ENCODE measurements at regions not wholly inside any gene's neighbourhood (a gene's known extent, or its start where the extent isn't known, plus 50 kb on each side); places are given as distances from the start of the nearest gene placed in this dataset.

DNA sequence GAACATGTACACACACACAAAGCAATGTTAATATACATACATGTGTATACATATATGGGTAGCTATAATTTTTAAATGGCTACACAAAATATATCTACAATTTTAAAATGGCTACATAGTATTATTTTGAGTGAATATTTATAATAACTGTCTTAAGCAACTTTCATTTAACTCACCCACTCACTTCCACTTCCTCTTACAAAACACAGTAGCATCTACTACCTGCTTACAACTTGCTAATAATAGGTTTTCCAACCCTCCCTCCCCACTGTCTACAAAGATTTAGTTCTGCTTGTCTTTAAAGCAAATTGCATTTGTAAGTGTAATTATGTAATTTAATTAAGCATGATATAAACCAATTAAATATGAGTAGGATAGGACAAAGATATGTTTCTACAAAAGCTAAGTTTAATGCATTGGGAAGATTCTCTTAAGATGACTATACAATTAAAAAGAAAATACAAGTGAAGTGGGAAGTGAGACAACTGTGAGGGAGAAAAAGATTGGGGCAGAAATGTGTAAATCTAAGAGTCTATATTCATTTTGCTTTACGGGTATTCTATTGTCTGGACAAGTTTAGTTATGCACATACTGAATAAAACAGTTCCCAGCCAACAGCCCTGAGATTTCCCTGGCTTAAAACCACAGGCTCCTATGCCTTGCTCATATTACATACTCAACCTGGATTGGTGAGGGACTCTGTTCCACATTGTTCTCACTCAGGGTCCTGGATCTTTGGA, 583.1 kb downstream of the EFNB2 start:
- DNase-seq (ENCODE audit: low read depth in 2 of 2), result no peak

DNA sequence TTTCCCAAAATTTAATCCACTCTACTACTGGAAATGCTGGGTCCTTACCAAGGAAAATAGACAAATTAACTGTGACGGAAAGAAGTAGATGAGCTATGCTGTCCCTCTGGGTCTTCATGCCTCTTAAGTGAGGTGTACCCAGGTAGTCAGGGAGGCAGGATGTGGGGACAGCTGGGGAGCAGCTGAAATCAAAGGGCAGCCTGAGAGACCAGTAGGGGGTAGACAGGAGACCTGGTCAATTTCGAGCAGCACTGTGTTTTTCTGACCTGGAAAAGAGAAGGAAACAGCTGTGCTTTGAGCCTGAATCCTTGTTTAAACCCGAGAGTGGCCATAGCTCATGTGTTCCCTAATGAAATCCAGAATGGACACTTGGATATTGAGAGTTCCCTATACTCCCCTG, 587.3 kb downstream of the EFNB2 start:
- peak in 1 of 2 donors; percentile 12 for DNase-seq (ENCODE audit: low read depth in 2 of 2)

DNA sequence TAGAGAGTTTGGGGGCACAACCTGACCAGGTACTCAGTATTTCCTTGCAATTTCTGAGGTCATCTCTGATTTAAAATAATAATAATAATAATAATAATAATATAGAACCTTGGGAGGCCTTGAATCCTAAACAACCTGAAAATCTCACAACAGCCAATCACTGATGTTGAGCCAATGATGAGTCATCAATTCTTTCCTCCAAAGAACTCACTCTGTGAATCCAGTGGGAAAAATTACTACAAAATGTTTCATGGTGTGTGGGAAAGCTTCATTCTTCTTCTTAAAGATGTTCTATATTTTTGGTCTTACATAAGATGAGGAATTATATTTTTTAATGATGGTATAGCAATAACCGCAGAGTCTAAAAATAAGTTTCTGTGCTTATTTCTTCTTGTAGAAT, 594.6 kb downstream of the EFNB2 start:
- no peak for DNase-seq (ENCODE audit: low read depth in 2 of 2)

DNA sequence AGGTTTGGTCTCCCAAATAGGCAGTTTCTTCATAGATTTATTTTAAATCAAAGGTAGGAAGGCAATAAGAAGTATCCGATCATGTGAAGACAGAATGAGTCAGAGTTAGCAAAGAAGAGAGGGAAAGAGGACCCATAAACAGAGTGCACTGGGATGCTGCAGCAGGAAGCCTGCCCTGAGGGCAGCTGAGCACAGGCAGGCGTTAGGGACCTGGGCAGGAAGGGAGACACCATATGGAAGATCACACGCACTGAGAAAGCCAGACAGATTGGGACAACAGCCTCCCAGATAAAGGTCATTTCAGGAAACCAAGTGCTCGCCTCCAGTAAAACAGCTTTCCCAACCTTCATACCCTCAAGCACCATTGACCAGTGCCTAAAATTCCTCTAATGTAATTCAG, 598.0 kb downstream of the EFNB2 start:
- DNase-seq (ENCODE audit: low read depth in 2 of 2), result no peak

DNA sequence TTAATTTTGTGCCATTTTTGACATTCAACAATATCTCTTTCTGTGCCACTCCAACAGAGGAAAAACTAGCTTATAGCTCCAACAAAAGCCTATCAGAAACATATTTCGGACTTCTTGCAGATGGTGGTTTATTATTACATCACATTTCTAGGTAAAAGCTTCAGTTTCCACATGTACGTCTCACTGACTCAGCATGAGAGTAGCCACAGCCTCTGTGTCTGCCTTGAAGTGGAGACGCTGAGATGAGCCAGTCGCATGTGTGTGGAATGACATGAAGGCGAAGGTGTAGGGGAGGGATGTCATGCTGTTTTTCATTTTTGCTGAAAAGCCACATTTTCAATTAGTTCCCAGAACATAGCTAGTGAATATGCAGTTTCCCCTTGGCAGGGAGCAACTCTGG, 598.6 kb downstream of the EFNB2 start:
- DNase-seq (ENCODE audit: low read depth in 2 of 2), result no peak

DNA sequence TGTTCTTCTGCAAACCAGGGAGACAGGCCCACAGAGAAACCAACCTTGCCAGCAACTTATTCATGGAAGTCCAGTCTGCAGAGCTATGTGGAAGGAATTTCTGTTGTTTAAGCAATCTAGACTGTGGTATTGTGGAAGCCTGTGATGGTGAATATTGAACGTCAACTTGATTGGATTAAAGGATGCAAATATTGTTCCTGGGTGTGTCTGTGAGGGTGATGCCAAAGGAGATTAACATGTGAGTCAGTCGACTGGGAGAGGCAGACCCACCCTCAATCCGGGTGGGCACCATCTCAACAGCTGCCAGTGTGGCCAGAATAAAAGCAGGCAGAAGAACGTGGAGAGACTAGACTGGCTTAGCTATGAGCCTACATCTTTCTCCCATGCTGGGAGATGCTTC, 606.0 kb downstream of the EFNB2 start:
- DNase-seq (ENCODE audit: low read depth in 2 of 2), result no peak

DNA sequence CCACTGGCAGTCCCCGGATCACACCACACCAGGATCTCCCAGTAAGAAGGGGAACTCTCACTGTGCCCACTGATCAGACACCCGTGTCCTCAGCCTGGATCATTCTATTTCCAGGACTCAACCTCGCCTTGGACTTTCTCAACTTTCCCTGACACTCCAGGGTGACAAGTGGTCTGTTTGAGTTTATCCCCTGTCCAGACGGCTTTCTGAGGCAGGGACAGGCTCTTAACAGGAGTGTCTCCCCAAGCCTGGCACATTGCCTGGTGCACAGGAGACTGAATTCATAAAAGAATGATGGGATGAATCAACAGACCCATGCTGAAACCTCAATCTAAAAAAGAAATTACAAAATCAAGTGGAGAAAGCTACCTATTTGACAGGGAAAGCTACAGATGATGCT, 606.6 kb downstream of the EFNB2 start:
- DNase-seq (ENCODE audit: low read depth in 2 of 2), result no peak

DNA sequence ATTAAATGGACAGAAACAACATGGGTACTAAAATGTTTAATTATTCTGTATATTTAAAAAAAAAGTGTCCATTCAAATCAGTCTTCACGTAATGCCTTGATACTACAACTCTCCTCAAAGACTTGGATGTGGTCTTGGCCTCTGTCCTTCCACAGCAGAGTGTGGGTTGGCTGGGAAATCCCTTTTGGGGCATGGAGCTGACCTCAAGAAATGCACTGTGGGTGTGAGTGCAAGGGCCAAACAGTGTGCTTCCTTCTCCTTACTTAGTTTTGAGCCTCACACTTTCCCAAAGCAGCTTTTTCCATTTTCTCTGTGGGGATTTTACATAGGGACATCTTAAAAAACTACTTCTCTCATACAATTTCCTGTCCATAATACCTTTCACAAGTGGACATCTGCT, 607.4 kb downstream of the EFNB2 start:
- DNase-seq (ENCODE audit: low read depth in 2 of 2), result no peak

DNA sequence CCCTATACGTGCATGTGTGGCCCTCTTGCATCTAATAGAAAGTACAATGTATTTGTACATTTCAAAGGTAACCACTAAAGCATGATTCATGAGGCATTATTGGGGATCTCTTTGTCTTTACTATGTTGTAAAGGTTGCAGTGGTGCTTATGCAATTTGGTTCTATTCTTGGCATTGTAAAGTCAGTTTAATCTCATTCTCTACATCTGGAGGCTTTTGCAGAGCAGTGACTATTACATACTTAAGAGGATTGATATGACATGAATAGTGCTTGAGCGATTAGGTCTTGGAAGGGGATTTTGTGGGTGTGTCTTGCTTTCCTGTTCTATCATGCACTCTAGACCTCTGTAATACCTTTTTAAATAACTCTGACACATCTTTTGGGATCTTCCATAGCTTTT, 610.0 kb downstream of the EFNB2 start:
- peak in 1 of 2 donors; percentile 27 for DNase-seq (ENCODE audit: low read depth in 2 of 2)

DNA sequence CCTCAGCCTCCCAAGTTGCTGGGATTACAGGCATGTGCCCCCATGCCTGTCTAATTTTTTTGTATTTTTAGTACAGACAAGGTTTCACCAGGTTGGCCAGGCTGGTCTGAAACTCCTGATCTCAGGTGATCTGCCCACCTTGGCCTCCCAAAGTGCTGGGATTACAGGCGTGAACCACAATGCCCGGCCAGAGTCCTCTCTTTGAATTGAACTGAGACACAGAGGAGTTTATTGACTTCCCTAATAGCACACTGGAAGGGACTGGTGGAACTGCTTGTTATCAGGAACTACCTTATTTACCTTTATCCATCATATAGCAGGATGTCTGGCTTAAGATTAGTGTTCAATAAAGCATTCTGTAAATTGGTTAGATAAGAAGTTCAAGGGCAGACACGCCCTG, 613.8 kb downstream of the EFNB2 start:
- DNase-seq (ENCODE audit: low read depth in 2 of 2), result no peak

DNA sequence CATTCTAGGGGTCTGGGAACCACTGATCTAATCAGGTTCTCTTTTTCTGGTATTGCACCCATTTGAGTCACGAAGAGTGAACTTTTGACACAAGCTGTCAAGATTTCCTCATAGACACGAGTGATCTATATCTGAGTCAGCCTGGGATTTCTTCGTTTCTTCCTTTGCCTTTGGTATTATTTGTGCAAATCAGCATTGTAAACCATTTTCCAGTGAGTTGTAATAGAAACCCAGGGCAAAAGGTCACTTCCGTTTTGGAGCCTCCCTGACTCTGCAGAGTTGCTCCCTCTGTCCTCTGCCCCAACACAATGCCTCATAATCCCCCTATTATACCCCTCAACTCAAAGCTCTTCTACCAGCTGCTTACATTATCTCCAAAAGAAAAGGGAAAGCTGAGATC, 615.1 kb downstream of the EFNB2 start:
- DNase-seq (ENCODE audit: low read depth in 2 of 2), result peak in 1 of 2 donors; percentile 87

DNA sequence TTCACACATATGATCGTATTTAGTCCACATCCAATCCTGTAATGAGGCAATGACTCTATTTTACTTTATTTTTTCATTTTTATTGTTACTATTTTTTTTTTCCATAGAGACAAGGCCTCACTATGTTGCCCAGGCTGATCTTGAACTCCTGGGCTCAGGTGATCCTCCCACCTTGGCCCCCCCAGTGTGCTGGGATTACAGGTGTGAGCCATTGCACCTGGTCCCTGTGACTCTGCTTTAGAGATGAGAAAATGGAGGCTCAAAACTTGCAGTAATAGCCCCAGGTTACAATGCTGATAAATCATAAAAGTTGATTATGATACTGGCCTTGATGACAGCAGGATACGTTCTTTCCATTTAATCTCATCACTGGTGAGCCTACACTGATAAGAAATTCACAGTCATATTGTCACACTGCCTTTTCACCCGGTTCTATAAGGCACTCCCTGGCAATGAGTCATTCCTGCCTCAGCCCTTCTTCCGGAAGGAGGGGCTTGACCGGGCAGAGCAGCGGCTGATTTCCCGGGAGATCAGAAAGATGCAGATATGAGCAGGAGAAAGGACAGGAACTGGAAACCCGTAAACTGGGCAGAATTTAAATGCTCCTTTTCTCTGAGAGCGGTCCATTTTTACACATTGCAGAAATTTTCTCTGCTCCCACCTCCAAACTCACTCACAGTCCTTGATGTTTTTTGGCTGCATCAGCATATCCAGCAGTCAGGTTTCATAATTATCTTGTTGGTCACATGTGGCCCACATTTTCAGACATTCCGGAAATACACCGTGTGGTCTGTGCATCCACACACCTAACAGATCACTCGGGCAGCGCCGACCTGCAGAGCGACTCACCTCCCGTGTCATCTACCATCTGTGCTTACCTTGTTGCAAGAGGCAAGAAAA, 616.4 kb downstream of the EFNB2 start:
- DNase-seq (ENCODE audit: low read depth in 2 of 2), result peak; percentile 75 to 83

DNA sequence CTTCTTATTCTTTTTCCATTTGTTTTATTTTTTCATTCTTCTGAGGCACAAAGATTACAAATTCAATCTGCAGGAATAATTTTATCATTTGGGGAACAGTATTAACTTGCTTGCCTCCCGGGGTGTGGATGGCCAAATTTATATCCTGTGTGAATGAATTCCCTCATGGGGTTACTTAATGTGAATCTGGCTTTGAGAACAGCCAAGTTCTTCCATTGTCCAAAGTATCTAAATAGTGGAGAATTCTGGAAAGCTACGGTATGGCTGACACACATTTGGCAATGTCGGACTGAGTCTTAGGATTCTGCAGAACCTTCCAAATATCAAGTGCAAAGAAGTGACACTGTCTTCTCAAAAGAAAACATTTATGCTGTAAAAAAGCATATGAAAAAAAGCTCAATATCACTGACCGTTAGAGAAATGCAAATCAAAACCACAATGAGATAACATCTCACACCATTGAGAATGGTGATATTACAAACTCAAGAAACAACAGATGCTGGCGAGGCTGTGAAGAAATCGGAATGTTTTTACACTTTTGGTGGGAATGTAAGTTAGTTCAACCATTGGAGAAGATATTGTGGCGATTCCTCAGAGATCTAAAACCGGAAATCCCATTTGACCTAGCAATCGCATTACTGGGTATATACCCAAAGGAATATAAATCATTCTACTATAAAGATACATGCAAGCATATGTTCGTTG, 620.2 kb downstream of the EFNB2 start:
- no peak for DNase-seq (ENCODE audit: low read depth in 2 of 2)

DNA sequence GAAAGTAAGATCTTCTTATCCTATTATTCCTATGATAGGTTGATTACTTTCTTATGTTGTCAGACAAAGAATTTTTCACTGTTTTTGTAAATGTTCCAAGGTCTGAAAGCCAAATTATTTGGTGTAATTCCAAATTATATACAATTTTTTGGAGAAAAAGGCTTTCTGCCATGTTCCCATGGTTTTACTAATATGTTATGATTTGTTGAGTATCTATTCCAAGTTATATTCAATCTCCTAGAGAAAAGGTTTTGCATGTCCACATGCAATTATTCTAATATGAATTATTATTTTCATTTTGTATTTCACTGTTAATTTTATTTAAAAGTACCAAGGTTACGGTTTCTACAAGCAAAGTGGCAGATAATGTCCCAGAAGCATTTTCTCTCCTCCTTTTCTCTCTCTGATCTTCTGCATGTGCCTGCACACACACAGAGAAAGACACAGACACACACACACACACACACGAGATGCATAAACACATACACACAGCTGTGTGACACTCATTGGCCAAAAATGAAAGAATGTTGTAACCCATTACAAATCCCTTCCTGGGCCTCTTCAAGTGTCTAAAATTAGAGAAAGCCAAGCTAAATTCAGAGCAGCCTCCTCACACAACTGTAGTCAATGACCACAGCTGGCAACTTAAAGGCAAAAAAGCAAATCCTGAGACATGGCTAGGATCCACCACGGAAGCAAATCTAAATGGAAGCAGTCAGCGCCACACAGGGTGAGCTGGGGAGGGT, 621.0 kb downstream of the EFNB2 start:
- DNase-seq (ENCODE audit: low read depth in 2 of 2), result peak in 1 of 2 donors; percentile 43

DNA sequence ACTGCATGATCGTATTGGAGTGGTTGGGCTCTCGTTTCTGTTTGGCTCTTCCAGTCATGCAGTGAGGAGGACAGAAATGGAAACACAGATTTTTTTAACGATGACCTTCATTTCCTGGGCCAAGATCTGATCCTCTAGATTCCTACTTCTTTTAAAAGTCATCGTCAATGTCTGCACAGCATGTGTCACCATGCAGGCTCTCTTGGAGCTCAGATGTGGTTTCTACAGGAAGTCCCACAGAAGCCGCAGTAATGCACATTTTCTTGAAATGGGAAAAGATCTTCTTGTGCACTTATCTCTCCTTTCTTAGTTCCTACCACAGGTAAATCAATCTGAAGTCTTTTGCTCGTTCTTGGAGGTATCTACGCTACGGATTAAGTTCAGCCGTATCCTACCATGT, 626.9 kb downstream of the EFNB2 start:
- no peak for DNase-seq (ENCODE audit: low read depth in 2 of 2)

DNA sequence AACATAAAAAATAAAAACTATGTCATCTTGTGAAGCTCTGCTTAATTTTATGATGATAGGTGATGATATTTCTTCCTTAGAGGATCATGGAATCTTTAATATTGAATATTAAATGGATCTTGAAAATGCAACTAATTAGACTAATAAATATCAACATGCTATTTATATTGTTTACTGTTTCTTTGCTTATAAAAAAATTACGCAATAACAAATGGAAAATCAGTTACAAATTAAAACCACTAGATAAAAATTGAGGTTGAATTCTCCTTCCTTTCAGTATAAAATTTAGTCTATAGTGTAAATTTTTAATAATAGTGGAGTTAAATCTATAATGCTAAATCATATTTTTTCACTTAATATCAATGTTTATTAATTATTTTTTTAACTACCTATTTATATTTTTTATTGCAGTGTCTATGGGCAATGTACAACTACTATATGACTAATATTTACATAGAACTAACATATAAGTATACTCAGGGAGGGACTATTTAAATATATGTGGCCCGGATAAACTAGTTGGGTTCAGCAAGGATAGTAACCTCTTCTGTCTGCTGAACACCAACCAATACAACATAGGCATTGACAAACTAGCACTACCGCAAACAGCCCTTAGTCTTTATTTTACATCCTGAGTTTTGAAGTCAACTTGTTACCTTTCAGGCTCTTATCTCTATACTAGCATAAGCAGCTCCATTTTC, 628.0 kb downstream of the EFNB2 start:
- DNase-seq (ENCODE audit: low read depth in 2 of 2), result no peak

DNA sequence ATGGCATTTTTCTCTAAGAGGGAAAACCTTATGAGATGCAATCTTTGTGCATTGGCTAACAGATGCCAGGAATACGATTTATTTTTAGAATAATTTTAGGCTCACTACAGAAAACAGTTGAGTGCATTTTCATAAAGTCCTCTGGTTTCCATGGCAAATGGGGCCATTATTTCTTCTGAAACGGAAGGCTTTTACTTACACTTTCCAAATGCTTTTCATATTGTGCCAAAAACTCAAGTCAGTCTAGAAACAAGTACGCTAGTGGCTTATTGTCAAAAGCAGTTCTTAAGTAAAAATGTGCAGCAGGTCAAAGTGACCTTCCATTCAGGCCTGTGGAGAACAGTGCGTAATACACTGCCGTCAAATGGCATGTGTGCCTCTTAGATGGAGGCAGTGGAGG, 628.7 kb downstream of the EFNB2 start:
- DNase-seq (ENCODE audit: low read depth in 2 of 2), result no peak

DNA sequence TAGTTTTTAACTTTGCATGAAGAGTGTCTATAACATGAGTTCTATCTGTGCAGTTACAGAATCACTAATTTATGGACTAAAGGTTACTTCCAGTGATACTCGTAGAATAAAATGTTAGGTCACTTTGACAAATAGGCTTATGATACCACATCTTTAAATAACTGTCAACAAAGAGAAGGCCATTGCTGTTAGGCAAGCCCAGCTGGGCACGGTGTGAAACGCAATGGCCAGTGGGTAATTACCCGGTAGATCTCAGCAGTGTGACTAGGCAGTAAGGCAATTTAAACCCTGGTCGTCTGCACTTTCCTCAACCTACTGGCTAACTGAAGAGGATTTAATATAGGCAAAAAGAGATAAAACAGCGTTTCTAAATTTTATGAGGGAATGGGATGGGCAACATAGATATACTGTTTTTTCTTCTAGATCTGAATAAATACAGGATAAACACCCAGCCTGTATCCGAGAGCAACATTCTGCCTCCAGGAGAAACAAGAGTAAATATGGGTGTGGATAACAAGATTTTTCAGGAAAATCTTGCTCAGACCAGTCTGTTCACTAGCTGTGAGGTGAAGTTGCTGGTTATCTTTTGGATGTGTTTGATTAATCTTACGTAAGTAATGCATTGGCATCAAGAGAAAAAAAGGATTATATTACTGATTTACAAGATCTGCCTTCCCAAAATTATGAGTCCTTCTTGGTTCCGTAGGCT, 631.3 kb downstream of the EFNB2 start:
- no peak for DNase-seq (ENCODE audit: low read depth in 2 of 2)

DNA sequence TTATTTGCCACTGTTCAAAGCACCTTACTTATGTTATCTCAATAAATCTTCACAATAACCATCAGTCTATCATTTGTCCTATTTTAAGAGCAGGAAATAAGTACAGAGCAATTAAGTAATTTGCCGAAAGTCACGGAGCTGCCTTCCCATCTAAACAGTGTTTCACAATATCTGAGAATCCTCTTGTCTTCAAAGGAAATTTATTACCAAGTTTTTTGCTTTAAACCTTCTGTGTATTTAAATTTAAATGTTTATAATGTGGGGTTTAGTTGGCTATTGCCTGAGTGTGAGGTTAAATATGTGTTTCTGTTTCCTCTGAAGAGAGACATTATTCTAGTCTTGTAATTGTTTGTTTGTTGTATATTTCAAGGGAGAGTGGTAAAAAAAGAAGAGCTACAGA, 633.1 kb downstream of the EFNB2 start:
- DNase-seq (ENCODE audit: low read depth in 2 of 2), result no peak

DNA sequence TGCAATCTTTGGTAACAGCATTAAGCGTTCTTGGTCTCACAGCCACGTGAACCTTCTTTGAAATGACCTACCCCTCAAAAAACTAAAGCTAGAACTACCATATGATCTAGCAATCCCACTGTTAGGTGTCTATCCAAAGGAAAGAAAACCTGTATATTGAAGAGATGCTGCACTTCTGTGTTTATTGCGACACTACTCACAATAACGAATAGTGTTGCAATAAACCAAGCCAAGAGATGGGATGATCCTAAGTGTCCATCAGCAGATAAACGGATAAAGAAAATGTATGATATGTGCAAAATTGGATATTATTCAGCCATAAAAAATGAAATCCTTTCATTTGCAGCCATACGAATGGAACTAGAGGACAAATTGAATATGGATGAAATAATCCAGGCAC, 637.9 kb downstream of the EFNB2 start:
- no peak for DNase-seq (ENCODE audit: low read depth in 2 of 2)
